Spleen (tissue), 7 donors: ENCODE measurements at regions not wholly inside any gene's neighbourhood (a gene's known extent, or its start where the extent isn't known, plus 50 kb on each side); places are given as distances from the start of the nearest gene placed in this dataset.

Experiments used
- CTCF ChIP-seq, 11 experiments: fragments of 200-600 bp in 7 of 11; fragments of 450-650 bp in 4 of 11; sonication (generic) in 4 of 11; IDR thresholded peaks in 8 of 11; conservative IDR thresholded peaks in 3 of 11; 1 replicate in 7 of 11; 2 replicates in 4 of 11; pipeline versions ENCODE4 v1.4.0 to v1.8.0; 2016 to 2021; ENCODE audit warnings: antibody characterized with exemption in 11 of 11, inconsistent platforms in 4 of 11, mild to moderate bottlenecking in 1 of 11
- POLR2A ChIP-seq, 3 donors: fragments of 450-650 bp; IDR thresholded peaks; one replicate each; pipeline ENCODE4 v1.5.1; 2017; ENCODE audit warnings: antibody characterized with exemption in 3 of 3, mild to moderate bottlenecking in 1 of 3
- POLR2AphosphoS5 ChIP-seq, 3 donors: sonication (generic); formaldehyde crosslinking; IDR thresholded peaks; one replicate each; pipeline ENCODE4 v1.5.1; 2017; ENCODE audit warnings: antibody characterized with exemption in 3 of 3
- donor health status: DM: no; HTN: no; CAD: no; lungs with moderate emphysema.
- donor health status: DM: no; HTN: no; CAD: no.
- donor health status: DM: no; HTN: no; CAD: no.

- TF ChIP-seq CTCF (IDR thresholded peaks at IDR 0.05 in 8 of 11, conservative IDR thresholded peaks at IDR 0.05 in 3 of 11): no peak
- TF ChIP-seq POLR2AphosphoS5 (IDR thresholded peaks at IDR 0.05): no peak
- no peak for TF ChIP-seq POLR2A (IDR thresholded peaks at IDR 0.05)
Measured at GRCh38 chr14:101248840-101249675, 312.2 kb upstream of the DIO3 start.
